Adrenal gland (tissue), 9 donors: ENCODE measurements at regions not wholly inside any gene's neighbourhood (a gene's known extent, or its start where the extent isn't known, plus 50 kb on each side); places are given as distances from the start of the nearest gene placed in this dataset.

Experiments
- DNase-seq, 7 donors: peaks; one replicate each; pipeline ENCODE4 v3.0.0-alpha.2; 2019 to 2020
- H3K27ac ChIP-seq, 5 donors: fragments of 200-600 bp; sonication (generic) in 4 of 5; 1 replicate in 3 of 5; 2 replicates in 2 of 5; pipeline versions ENCODE4 v1.5.1 to v1.8.0; 2016 to 2020; ENCODE audit warnings: mild to moderate bottlenecking in 1 of 5
- H3K27me3 ChIP-seq: fragments of 200-600 bp; 2 replicates; pipeline ENCODE4 v1.8.0; 2021
- H3K36me3 ChIP-seq, 2 donors: fragments of 200-600 bp; replicated peaks in 1 of 2; 1 replicate in 1 of 2; 2 replicates in 1 of 2; pipeline versions ENCODE4 v1.5.1 to v1.8.0; 2018 to 2022
- H3K4me1 ChIP-seq, 2 donors: fragments of 200-600 bp; replicated peaks in 1 of 2; 1 replicate in 1 of 2; 2 replicates in 1 of 2; pipeline versions ENCODE4 v1.5.1 to v1.8.0; 2018 to 2021
- H3K4me3 ChIP-seq, 4 donors: fragments of 200-600 bp; sonication (generic) in 3 of 4; one replicate each; pipeline ENCODE4 v1.5.1; 2016 to 2018
- H3K9me3 ChIP-seq, 3 donors: fragments of 200-600 bp; sonication (generic) in 1 of 3; replicated peaks in 1 of 3; 1 replicate in 2 of 3; 2 replicates in 1 of 3; pipeline versions ENCODE4 v1.5.1 to v1.8.0; 2016 to 2021
- CTCF ChIP-seq, 6 experiments: fragments of 450-650 bp in 4 of 6; fragments of 200-600 bp in 2 of 6; sonication (generic) in 1 of 6; IDR thresholded peaks; 1 replicate in 5 of 6; 2 replicates in 1 of 6; pipeline versions ENCODE4 v1.5.1 to v1.8.0; 2016 to 2021; ENCODE audit warnings: antibody characterized with exemption in 6 of 6, mild to moderate bottlenecking in 2 of 6, moderate library complexity in 1 of 6
- POLR2A ChIP-seq, 2 donors: fragments of 450-650 bp; IDR thresholded peaks; one replicate each; pipeline ENCODE4 v1.6.1; 2017; ENCODE audit warnings: antibody characterized with exemption in 2 of 2, mild to moderate bottlenecking in 2 of 2, moderate library complexity in 1 of 2
- WGBS, 4 donors: extraction: QIAGEN DNeasy Blood & Tissue Kit in 2 of 4; methylation state at CpG; one replicate each; pipeline versions ENCODE4 v1.1.5 to v1.1.7; 2013 to 2017; 5-methylcytosine and 5-hydroxymethylcytosine counted together
- intact Hi-C, 2 donors: fragments of 100-400 bp; cut with DNase I; formaldehyde crosslinking; loops; one replicate each; pipeline versions ENCODE4 v1.14.1 to v1.15.0; 2022 to 2023
- donor health status: healthy with polysubstance abuse.
- donor health status: Bipolar disorder and iron deficiency.
- donor health status: DM: yes; HTN: yes; CAD: no.
- donor health status: DM: no; HTN: no; CAD: no.
- donor health status: DM: no; HTN: no; CAD: no.

GRCh38 chr3:17805461-17805940, 63.1 kb upstream of the TBC1D5 start:
- WGBS, 4 donors: 85 to 100% (median 91%) methylated on average over 1 of the region's 1 CpG
- H3K9me3 ChIP-seq: no peaks in the 10 kb centered on the region
- TF ChIP-seq POLR2A (IDR thresholded peaks at IDR 0.05): no peak
- no peak for TF ChIP-seq CTCF (IDR thresholded peaks at IDR 0.05)

GRCh38 chr3:17802950-17803349, 60.5 kb upstream of the TBC1D5 start:
- no peak for DNase-seq
- Histone ChIP-seq H3K9me3 (no peaks in the 10 kb centered on the region), H3K27ac (no peak overlapping the region), H3K36me3 (no peaks in the 10 kb centered on the region), H3K27me3 (no peaks in the 10 kb centered on the region), H3K4me1 (no peaks in the 10 kb centered on the region), H3K4me3 (no peak overlapping the region)
- 52 to 85% (median 60%) methylated on average over 3 of the region's 3 CpGs for WGBS, 4 donors
- TF ChIP-seq POLR2A (IDR thresholded peaks at IDR 0.05): no peak
- intact Hi-C loops: no loop called here

More at GRCh38 chr3:17805461-17805940, 63.1 kb upstream of the TBC1D5 start:
- no peak overlapping the region for H3K27ac ChIP-seq
- no peaks in the 10 kb centered on the region for H3K36me3 ChIP-seq
- intact Hi-C loops: no loop called here
- no peak overlapping the region for H3K4me3 ChIP-seq
- no peak for DNase-seq
- H3K4me1 ChIP-seq: no peaks in the 10 kb centered on the region
- no peaks in the 10 kb centered on the region for H3K27me3 ChIP-seq

GRCh38 chr3:17801131-17801530, 58.7 kb upstream of the TBC1D5 start:
- 68 to 82% (median 75%) methylated on average over 1 of the region's 1 CpG for WGBS, 4 donors

GRCh38 chr3:17800232-17800631, 57.8 kb upstream of the TBC1D5 start:
- no peak overlapping the region for H3K4me3 ChIP-seq
- no peaks in the 10 kb centered on the region for H3K36me3 ChIP-seq
- no peaks in the 10 kb centered on the region for H3K4me1 ChIP-seq
- H3K27ac ChIP-seq: no peak overlapping the region
- no peaks in the 10 kb centered on the region for H3K27me3 ChIP-seq
- intact Hi-C loops: no loop called here
- TF ChIP-seq POLR2A (IDR thresholded peaks at IDR 0.05): no peak
- TF ChIP-seq CTCF (IDR thresholded peaks at IDR 0.05): no peak
- 66 to 100% (median 93%) methylated on average over 2 of the region's 2 CpGs for WGBS, 4 donors
- H3K9me3 ChIP-seq: no peaks in the 10 kb centered on the region
- DNase-seq: no peak

More at GRCh38 chr3:17801131-17801530, 58.7 kb upstream of the TBC1D5 start:
- TF ChIP-seq POLR2A (IDR thresholded peaks at IDR 0.05) (no peak), CTCF (IDR thresholded peaks at IDR 0.05) (no peak)
- H3K9me3 ChIP-seq: no peaks in the 10 kb centered on the region
- no peaks in the 10 kb centered on the region for H3K4me1 ChIP-seq
- no peaks in the 10 kb centered on the region for H3K27me3 ChIP-seq
- H3K36me3 ChIP-seq: no peaks in the 10 kb centered on the region
- H3K27ac ChIP-seq: no peak overlapping the region
- intact Hi-C loops: no loop called here
- DNase-seq: no peak
- no peak overlapping the region for H3K4me3 ChIP-seq

- Histone ChIP-seq H3K27ac (no peak overlapping the region), H3K36me3 (no peaks in the 10 kb centered on the region), H3K27me3 (no peaks in the 10 kb centered on the region), H3K4me3 (no peak overlapping the region), H3K4me1 (no peaks in the 10 kb centered on the region), H3K9me3 (no peaks in the 10 kb centered on the region)
- intact Hi-C loops: no loop called here
- WGBS, 4 donors: 80 to 89% (median 88%) methylated on average over 5 of the region's 5 CpGs
- no peak for DNase-seq
- TF ChIP-seq POLR2A (IDR thresholded peaks at IDR 0.05) (no peak), CTCF (IDR thresholded peaks at IDR 0.05) (no peak)
Measured at GRCh38 chr3:17799312-17799711, 56.9 kb upstream of the TBC1D5 start.
